NCI-H2196 (cell line): ENCODE measurements at regions not wholly inside any gene's neighbourhood (a gene's known extent, or its start where the extent isn't known, plus 50 kb on each side); places are given as distances from the start of the nearest gene placed in this dataset.
"Not testable (repeated sequence)": the region's sequence is repeated elsewhere in the genome, so short reads cannot be mapped to it uniquely, and the experiment has no call there.

Experiments used
- DNase-seq: peaks from one replicate; lab custom pipeline; 2025; ENCODE audit not compliant: unreplicated experiment; lab: John Stamatoyannopoulos, UW

DNA sequence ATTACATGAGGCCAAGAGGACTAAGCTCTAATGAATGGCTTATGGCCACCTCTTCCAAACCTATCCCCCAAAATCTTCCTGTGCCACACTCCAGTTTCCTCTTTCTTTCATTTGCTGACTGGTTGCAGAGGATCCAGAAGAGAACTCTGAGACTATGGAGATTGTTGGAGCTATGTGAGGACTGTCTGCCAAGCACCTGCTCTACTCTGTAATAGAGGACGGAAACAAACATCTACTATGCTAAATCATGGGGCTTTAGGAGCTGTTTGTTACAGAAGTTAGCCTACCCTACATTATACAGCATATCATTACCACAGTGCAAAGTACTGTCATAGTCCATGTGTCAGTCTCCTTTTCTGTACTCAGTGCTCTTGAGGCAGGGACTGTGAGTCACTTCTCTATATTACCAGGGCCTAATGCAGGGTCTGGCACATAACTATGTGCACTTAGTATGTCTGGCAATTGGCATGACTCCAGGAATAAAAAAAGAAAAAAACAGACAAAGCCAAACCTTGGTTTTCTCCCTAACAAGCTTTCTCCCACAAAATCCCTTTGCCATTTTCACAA lies 95.1 kb downstream of the RPAP3 start:
- DNase-seq = no peak

DNA sequence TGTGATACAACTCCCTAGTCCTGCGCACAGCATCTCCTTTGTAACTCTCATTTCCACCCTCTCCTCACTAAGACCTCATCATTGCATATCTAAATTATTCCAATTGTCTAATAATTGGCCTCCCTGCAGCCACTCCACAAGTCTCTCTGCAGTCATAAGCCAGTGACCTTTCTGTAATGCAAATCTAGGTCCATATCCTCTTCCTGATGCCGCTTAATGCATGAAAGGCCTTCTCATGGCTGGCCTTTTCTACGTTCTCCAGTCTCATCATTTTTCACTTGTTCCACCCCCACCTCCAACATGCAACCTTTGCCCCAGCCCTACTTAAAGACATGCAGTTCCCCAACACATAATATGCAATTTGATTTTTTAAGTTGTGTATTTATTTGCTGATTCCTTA lies 96.0 kb downstream of the RPAP3 start:
- no peak for DNase-seq

DNA sequence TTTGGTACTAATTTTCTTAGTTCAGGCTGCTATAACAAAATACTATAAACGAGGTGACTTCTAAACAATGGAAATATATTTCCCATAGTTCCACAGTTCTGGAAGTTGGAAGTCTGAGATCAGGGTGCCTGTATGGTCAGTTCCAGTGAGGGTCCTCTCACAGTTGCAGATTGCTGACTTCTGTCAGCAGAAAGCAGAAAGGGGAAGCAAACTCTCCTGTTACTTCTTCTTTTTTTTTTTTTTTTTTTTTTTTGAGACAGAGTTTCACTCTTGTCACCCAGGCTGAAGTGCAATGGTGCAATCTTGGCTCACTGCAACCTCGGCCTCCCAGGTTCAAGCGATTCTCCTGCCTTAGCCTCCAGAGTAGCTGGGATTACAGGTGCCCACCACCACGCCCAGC lies 97.2 kb downstream of the RPAP3 start:
- not testable (repeated sequence) for DNase-seq

DNA sequence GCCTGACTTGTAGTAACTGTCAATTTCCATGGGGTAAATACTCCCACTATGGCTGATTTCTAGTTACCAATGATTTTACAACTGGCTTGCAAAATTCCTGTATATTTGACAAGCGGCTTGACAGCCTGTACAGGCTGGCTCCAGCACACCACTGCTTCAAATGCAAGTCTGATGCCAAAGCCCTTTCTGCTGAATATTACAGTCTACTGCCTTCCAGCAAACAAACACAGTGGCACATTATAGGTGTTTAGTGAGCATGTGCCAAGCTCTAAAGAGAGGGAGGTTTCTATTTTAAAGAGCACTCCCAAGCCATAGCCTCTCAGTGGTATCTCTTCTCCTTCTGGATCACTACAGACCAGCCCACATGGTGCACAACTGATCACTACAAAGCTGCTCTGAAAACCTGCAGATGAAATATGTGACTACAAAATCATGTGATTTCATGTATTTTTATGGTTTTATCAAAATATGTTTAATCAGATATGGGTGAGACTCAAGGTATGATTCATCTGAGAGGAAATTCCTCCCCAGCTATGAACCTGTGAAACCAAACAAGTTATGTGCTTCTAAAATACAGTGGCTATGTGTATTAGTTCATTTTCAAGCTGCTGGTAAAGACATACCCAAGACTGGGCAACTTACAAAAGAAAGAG lies 101.5 kb downstream of the RPAP3 start:
- DNase-seq = no peak

DNA sequence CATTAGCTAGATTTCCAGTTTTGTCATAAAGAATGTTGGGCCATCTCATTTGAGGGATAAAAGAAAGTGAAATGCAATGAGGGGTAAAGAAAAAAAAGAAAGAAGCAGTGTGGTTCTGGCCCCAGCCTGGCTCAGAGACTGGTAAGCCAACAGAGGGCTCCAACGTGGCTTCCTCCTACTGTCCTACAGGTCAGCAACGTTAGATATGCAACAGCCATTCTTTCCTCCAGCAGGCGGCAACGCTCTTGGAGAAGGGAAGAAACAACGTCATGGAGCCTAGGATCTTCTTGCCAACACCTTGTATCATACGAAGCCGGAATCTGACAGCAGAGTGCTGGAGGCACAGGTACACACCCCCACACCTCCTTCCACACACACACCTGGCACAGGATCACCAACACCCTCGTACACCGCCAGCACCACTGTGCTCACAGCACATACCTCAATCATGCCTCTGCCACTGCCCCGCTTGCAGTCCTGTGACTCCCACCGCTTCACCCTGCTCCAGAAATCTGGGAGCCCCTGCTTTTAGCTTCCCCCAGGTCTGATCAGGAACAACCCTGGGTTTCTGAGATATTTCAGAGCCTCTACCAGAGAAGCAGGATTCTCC lies 102.8 kb downstream of the RPAP3 start:
- no peak for DNase-seq

DNA sequence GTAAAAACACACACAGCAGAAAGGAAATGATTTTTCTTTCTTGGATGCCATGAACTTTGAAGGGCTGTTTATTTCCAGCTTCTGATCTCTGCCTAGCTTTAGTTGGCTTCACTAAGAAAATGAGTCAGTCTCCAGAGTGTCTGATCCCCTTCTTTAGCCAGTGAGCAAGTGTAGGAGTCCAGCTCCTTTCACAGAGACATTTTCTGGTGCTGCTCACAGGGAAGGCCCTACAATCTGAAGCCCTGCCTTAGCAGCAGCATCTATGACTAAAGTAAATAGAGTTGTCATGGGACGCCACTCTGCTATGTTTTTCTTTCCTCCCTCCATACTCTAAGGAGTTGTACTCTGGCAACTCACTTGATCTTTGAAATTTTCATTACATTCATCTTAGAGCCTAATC lies 103.5 kb downstream of the RPAP3 start:
- DNase-seq = no peak

DNA sequence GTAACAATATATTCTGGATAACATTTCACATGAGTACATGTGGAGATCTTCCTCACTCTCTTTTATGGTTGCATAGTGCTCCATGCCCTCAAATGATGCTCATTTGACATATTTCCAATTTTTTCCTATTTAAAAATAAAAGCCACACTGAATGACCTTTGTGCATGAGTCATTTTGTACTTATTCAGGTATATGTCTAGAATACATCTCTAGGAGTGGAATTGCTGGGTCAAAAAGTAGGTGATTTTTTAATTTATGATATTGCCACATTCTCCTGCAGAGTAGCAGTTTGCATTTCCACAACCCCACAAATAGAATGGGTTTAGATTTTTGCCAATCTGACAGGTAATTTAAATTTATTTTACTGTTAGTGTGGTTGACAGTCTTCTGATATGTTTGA lies 104.8 kb downstream of the RPAP3 start:
- no peak for DNase-seq

DNA sequence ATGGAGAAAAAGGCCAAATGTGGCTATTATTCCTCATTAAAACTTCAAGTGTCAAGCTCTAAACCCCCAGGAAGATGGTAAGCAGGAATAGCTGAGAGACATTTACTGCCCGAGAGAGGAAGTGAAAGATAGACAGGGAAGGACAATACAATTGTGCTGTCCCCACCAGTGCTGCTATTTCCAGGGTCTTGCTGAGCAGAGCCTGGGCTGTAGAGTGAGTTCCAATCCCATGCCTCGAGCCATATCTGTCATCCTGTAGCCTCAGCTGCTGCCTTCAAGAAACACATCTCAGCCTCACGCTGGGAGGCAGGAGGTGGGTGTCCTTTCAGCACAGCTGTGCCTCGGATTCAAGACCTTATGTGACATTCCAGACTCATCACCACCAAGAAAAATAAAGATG lies 114.0 kb downstream of the RPAP3 start:
- DNase-seq = no peak

DNA sequence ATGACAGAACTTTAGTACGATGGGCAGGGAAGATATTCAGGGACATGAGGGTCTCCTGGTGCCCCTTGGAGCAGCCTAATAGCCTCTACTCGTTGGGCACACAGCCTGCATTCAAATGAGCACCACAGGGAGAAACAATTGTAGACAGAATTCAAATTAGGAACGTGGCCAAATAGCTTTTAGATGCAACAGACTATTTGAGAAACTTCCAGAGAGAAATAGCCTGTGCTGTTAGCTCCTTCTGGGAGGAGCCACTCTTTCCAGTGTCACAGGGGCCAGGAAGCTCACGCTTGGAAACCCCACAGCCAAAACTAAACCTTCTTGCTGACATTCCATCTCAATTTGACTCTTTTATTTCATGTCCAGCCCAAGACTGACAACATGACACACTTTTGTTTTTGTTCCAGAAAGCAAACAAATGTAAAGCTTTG lies 114.5 kb downstream of the RPAP3 start:
- no peak for DNase-seq

DNA sequence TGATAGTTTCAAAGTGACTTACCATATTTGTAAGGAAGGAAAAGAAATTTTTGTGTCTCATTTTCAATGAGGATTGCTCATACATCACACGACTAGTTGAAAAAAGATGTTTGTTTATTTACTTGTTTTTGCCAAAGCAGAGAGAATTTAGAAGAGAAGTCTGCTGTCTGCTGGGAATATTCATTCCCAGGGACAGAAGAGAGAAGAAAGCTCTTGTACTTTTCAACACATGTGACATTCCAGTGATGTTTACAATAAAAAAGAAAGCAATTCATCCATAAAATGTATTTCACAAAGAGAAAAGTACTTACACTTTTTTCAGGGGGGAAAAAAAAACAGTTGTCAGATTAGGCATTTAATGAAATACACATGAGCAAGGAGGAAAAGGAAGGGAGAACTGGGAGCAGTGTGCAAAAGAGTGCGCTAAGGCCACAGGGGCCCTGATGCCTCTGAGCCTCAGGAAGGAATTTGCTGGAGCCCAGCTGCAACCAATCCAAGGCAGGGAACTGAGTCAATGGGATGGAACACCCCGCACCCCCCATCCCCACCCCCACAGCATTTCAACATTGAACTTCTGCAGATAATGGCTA lies 115.0 kb downstream of the RPAP3 start:
- DNase-seq = no peak

DNA sequence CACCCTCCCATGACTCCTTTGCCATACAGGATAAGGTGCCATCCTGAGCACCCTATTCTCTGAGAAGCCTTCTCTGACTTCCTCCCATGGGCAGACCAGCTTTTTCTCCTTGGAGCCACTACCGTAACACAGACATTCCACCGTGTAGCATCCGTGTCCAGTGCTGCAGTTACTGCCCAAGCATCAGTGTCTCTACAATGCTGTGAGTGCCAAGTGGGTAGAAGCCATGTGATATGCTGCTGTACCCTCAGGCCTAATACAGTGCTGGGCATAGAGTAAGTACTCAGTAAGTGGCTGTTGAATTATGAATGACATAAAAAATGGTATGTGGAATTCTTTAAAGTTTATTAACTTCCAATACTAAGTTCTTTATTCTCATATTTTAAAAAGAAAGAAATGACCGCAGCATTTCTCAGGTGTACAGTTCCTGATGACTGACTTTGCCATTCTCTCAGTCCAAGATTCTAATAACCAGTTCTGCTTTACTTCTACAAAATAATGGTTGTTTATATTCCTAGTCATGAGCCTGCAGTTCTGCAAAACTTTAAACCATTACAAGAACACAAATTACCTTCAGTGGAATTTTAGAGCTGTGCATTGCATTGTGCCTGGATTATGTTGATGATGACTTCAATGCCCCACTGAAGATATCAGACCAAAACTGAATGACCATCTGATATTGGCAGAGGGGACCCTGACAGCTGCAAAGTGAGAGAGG lies 118.7 kb downstream of the RPAP3 start:
- no peak for DNase-seq

DNA sequence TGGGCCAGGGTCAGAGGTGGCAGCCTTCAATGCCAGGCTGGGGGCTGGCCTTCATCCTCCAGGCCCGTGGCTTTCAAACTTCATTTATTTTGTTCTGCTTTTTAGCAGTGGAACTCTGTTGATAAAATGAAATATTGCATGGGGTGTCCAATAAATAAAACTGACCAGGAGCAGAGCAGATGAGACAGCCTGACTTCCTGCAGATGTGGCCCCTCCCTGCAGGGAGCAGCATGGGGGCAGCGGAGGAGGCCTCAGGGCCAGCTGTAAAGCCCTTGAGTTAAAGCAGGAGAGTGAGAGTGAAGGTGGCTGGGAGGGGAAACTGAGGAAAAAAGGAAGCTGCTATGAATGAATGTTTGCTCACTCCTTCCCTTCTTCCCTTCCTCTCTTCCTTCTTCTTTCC lies 120.3 kb downstream of the RPAP3 start:
- no peak for DNase-seq

DNA sequence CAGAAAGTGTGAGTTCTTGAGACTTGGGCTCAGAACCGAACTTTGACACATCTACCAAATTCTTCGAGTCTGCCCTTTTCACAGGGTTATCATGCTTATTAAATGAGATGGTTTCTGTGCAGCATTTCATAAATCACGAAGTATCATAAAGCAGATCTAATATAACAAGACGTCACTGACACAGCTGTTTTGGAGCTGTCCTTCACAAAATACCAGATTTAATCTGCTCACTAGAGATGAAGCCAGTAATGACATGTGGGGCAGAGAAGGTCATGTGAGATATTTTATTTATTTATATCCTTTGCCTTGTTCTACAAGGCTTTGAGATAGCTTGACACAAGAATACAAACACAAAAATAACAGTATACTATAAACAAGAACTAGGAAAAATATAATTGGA lies 127.0 kb downstream of the RPAP3 start:
- DNase-seq = no peak

DNA sequence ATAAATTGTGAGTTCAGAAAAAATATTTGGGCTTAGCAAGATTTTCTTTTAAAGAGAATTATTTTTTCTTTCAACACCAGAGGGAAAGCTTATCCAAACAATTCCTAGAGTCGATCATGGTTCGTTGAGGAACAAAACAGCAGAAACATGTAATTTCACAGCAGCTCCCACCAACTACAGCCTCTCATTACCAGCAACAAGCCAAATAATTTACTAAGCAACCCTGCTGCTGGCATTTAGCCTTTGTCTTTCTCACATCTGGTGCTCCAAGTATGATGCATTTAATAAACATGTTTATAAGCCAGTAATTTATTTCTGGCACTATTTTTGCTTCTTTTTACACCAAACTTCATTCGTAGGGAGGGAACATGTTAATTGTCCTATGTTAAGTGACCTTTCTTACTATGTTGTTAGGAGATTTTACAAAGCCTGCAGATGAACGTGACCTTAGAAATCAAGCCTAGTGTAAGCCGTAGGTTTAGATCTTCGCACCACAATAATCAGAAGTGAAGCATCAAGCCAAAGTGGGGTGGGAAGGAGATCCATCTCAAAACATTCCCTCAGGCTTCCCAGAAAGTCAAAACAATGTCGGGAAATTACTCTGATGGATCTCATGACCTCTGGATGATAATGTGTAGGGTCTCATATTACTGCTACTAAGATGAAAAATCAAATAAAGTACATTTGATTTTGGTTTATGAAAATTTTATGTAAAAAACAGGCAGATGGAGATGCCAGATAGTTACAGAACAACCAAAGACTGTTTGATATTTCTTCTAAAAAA lies 128.4 kb downstream of the RPAP3 start:
- DNase-seq = no peak

DNA sequence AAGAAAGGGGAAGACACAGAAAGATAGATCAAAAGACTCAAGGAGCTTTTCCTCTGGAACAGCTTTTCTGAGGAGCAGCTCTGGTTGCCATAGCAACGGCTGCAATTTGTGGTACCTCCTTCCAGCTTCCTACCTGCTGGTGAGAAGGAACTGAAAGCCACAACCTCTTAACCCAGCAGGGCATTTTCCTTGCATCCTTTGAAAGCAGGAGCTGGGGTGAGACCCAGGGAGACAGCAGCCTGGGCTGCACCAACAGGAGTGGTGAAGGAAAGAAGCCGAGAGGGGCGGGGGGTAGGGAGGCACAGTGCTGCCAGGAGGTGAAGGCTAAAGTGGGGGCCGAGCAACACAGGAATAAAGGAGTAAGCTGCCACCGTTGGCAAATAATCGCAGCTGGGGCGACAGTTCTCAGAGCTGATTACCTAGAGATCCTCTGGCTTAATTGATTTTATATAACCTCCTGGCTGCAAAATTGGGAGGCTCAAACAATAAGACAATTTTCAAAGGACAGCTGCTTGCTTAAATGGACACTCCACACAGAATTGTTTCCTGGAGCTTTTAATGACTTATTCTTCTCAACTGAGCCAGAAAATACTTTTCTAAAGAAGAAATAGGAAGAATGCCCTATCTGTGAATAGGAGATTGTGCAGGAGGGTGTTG lies 129.4 kb downstream of the RPAP3 start:
- DNase-seq = peak; percentile 5

DNA sequence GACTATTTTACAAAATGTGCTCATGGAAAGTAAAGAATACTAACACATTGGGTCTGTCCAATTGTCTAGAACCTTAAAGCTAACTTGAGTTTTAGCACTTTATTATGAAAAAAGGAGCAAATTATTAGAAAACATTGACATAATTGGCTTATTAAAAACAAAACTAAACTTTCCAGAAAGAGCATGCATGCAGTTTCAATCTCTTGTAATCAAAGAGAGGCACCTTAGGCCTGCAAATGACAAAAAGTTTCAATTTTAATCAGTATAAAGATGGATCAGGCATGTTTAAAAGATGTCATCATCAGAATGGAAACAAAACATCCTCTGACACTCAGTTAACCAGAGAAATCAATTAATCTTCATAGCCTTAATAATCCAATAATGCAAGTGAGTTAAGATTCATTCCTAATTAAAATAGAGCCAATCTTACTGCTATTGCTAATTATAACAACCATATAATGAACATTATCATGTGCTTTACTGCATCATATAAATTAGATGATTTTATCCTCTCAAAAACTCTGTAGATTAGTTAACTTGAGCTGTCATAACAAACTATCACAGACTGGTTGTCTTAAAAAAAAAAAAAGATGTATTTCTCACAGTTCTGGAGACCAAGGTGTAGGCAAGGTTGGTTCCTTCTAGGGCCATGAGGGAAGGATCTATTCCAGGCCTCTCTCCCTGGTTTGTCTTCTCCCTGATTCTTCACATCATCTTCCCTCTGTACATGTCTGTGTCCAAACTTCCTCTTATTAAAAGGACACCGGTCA lies 131.4 kb downstream of the RPAP3 start:
- no peak for DNase-seq

DNA sequence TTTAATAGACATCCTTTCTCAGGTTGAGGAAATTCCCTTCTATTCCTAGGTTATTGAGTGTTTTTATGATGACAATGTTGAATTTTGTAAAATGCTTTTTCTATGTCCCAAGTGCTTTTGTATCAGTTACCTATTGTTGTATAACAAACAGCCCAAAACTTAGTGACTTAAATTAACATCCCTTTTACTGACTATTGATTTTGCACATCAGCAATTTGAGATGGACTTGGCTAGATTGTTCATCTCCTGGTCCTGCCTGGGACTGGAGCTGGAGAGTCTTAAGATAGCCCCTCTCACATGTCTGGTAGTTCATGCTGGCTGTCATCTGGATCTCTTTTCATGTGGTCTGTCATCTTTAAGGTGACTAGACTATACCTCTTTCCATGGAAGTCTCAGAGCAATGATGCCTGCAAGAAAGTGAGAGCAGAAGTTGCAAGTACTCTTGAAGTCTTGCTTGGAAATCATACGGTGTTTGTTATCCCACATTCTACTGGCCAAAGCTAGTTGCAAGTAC lies 132.6 kb downstream of the RPAP3 start:
- DNase-seq = no peak

DNA sequence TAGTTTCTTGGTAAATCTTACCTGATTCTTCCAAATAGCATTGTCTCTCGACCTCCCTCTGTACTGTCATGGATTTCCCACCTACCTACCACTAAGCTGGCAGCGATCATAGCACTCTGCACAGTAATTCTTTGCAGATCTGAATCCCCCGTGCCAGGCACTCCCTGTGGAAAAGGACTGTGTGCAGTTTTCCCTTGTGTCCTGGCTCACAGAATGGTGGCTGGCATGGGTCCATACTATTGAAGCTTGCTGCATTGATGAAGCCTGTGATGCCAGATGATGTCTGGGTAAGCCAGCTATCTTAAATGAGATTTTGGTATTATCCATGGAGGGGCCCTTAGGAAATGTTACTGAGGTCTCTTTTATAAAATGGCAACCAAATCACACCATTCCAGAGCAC lies 135.7 kb downstream of the RPAP3 start:
- no peak for DNase-seq

DNA sequence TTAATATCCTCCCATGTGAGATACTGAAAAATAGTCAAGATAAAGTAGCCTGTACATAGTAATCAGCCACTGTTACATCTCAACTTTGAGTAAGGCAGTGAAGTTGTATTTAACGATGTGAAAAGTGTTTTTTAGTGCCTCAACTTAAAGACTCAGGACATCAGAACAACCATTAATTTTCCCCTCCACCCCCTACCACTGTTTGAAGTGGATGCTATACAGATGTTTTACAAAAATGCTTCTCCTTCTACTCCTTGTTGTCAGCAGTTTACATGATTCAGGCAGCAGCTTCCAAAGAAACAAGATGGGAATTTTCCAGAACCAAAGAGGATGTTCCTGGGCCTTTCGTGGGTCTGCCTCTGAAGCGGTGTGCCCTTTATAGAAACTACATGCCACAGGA lies 143.6 kb downstream of the RPAP3 start:
- no peak for DNase-seq

DNA sequence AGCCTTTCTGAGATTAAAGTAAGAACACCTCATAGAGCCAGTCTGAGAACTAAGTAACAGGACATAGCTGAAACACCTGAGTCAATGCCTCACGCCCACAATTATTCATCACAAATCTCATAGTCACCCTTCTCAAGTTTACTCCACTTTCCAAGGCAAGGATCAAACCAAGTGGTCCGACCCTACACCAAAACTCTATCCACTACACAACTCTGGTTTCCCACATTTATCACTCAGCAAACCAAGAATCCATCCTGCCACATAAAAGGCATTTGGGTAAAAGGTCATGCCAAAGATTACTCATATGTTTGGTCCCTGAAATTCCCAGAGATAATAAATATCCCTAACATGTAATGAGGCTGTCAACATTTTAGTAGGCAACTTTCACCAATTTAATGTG lies 144.1 kb downstream of the RPAP3 start:
- no peak for DNase-seq
